Activated CD4-positive, alpha-beta T cell treated with anti-CD3 and anti-CD28 coated beads, Interleukin-2, amount 50 U/mL, for 16 hours (primary cell): ENCODE measurements at regions not wholly inside any gene's neighbourhood (a gene's known extent, or its start where the extent isn't known, plus 50 kb on each side); places are given as distances from the start of the nearest gene placed in this dataset.
A peak's percentile ranks its signal among the peaks of the same experiment; 100 is the strongest.
"Not testable (repeated sequence)": the region's sequence is repeated elsewhere in the genome, so short reads cannot be mapped to it uniquely, and the experiment has no call there.

Experiments
- DNase-seq: peaks from one replicate; pipeline ENCODE4 v3.0.0-alpha.2; 2020

GRCh38 chr17:64784353-64785010 lies 122.4 kb upstream of the SMURF2 start:
- DNase-seq = no peak

- DNase-seq = no peak
Measured at GRCh38 chr17:64783556-64784352, 121.6 kb upstream of the SMURF2 start.

- peak; percentile 18 for DNase-seq
Measured at GRCh38 chr17:64783031-64783461, 120.9 kb upstream of the SMURF2 start.

GRCh38 chr17:64781810-64782555 lies 119.9 kb upstream of the SMURF2 start:
- no peak for DNase-seq

- DNase-seq = peak; percentile 75
Measured at GRCh38 chr17:64781014-64781756, 119.1 kb upstream of the SMURF2 start.

- DNase-seq = peak; percentile 85
Measured at GRCh38 chr17:64780096-64781013, 118.2 kb upstream of the SMURF2 start.

GRCh38 chr17:64779376-64780095 lies 117.4 kb upstream of the SMURF2 start:
- DNase-seq = no peak

GRCh38 chr17:64779098-64779375 lies 116.9 kb upstream of the SMURF2 start:
- DNase-seq = not testable (repeated sequence)

GRCh38 chr17:64778240-64779097 lies 116.4 kb upstream of the SMURF2 start:
- peak; percentile 16 for DNase-seq

- no peak for DNase-seq
Measured at GRCh38 chr17:64777415-64778239, 115.5 kb upstream of the SMURF2 start.

GRCh38 chr17:64776720-64777414 lies 114.8 kb upstream of the SMURF2 start:
- DNase-seq = peak; percentile 72

GRCh38 chr17:64775701-64776570 lies 113.8 kb upstream of the SMURF2 start:
- DNase-seq = no peak

GRCh38 chr17:64774888-64775540 lies 112.9 kb upstream of the SMURF2 start:
- no peak for DNase-seq

- no peak for DNase-seq
Measured at GRCh38 chr17:64773836-64774761, 112.0 kb upstream of the SMURF2 start.

GRCh38 chr17:64773386-64773835 lies 111.3 kb upstream of the SMURF2 start:
- no peak for DNase-seq

- DNase-seq = no peak
Measured at GRCh38 chr17:64772845-64773299, 110.8 kb upstream of the SMURF2 start.
